ENCODE measurements at regions not wholly inside any gene's neighbourhood (a gene's known extent, or its start where the extent isn't known, plus 50 kb on each side); places are given as distances from the start of the nearest gene placed in this dataset.

GRCh38 chr4:34181311-34181841 is 2062.9 kb downstream of the ARAP2 start:
- no peak for TF ChIP-seq CTCF (IDR thresholded peaks at IDR 0.05)
- no peak for TF ChIP-seq POLR2A (IDR thresholded peaks at IDR 0.05)

Measured in right lobe of liver (tissue), 4 donors.